DOHH2 (cell line): ENCODE measurements at regions not wholly inside any gene's neighbourhood (a gene's known extent, or its start where the extent isn't known, plus 50 kb on each side); places are given as distances from the start of the nearest gene placed in this dataset.

Source experiments
- CTCF ChIP-seq: fragments of 200-600 bp; sonication (generic); IDR thresholded peaks from one replicate; pipeline ENCODE4 v1.5.1; 2014; ENCODE audit warnings: antibody characterized with exemption, mild to moderate bottlenecking, low read depth, low read length; ENCODE audit not compliant: poor library complexity, severe bottlenecking
- EZH2phosphoT487 ChIP-seq: fragments of 200-600 bp; sonication (generic); IDR thresholded peaks from 2 replicates; pipeline ENCODE4 v1.6.1; 2017; ENCODE audit warnings: borderline replicate concordance, mild to moderate bottlenecking, antibody characterized with exemption, low read length, moderate library complexity, mixed read lengths

DNA sequence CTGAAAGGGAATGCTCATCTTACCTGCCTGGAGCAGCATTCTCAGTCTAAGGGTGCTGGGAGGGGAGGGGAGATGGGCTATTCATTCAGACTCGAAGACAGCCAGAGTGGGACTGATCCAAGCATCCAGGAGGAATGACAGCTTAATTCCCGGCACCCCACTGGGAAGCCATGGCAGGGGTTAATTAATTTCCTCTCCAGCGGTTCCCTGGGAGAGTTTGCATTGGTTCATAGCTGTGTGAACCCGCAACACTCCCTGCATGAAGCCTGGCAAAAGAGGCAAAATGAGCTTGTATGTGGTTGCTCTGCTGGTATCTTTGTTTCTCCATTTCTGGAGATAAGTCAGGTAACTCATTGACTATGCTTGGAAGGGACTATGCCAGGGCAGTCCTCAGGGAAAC is 401.0 kb upstream of the SLC24A2 start:
- TF ChIP-seq CTCF (no peak), EZH2phosphoT487 (no peak)
